NCI-H2171 treated with DMSO at 0.1 percent for 48 hours (cell line): ENCODE measurements at regions not wholly inside any gene's neighbourhood (a gene's known extent, or its start where the extent isn't known, plus 50 kb on each side); places are given as distances from the start of the nearest gene placed in this dataset.

Experiments
- DNase-seq: peaks from one replicate; lab custom pipeline; 2025; lab: John Stamatoyannopoulos, UW

- peak; percentile 58 for DNase-seq
These were observed 126.6 kb upstream of the CAMK1G start for GRCh38 chr1:209456878-209457277.

- no peak for DNase-seq
These were observed 126.0 kb upstream of the CAMK1G start for GRCh38 chr1:209457401-209458125.

GRCh38 chr1:209458921-209459320 is 124.6 kb upstream of the CAMK1G start:
- DNase-seq, result peak; percentile 19

GRCh38 chr1:209461168-209461567 is 122.3 kb upstream of the CAMK1G start:
- no peak for DNase-seq

GRCh38 chr1:209462433-209462832 is 121.1 kb upstream of the CAMK1G start:
- no peak for DNase-seq

- DNase-seq, result no peak
These were observed 120.1 kb upstream of the CAMK1G start for GRCh38 chr1:209463441-209463840.

GRCh38 chr1:209473025-209473424 is 110.5 kb upstream of the CAMK1G start:
- DNase-seq, result no peak

GRCh38 chr1:209480345-209480744 is 103.2 kb upstream of the CAMK1G start:
- DNase-seq, result no peak

- DNase-seq, result no peak
These were observed 99.8 kb upstream of the CAMK1G start for GRCh38 chr1:209483691-209484090.

GRCh38 chr1:209484429-209484828 is 99.1 kb upstream of the CAMK1G start:
- peak; percentile 18 for DNase-seq

- peak; percentile 89 for DNase-seq
These were observed 98.3 kb upstream of the CAMK1G start for GRCh38 chr1:209485167-209485566.

GRCh38 chr1:209485751-209486150 is 97.8 kb upstream of the CAMK1G start:
- no peak for DNase-seq

GRCh38 chr1:209486861-209487593 is 96.5 kb upstream of the CAMK1G start:
- DNase-seq, result no peak

- DNase-seq, result peak; percentile 47
These were observed 93.5 kb upstream of the CAMK1G start for GRCh38 chr1:209490013-209490412.

GRCh38 chr1:209491031-209491430 is 92.5 kb upstream of the CAMK1G start:
- no peak for DNase-seq

- DNase-seq, result no peak
These were observed 92.0 kb upstream of the CAMK1G start for GRCh38 chr1:209491496-209491895.

- no peak for DNase-seq
These were observed 91.6 kb upstream of the CAMK1G start for GRCh38 chr1:209491897-209492296.

- no peak for DNase-seq
These were observed 90.0 kb upstream of the CAMK1G start for GRCh38 chr1:209493559-209493958.

GRCh38 chr1:209497729-209498128 is 85.8 kb upstream of the CAMK1G start:
- DNase-seq, result peak; percentile 34

- no peak for DNase-seq
These were observed 82.5 kb upstream of the CAMK1G start for GRCh38 chr1:209500993-209501392.

- DNase-seq, result no peak
These were observed 80.3 kb upstream of the CAMK1G start for GRCh38 chr1:209503196-209503595.

GRCh38 chr1:209504571-209504970 is 78.9 kb upstream of the CAMK1G start:
- no peak for DNase-seq

GRCh38 chr1:209505044-209505443 is 78.5 kb upstream of the CAMK1G start:
- no peak for DNase-seq

GRCh38 chr1:209506101-209506500 is 77.4 kb upstream of the CAMK1G start:
- no peak for DNase-seq
